Upper lobe of left lung (tissue), 4 donors: ENCODE measurements at regions not wholly inside any gene's neighbourhood (a gene's known extent, or its start where the extent isn't known, plus 50 kb on each side); places are given as distances from the start of the nearest gene placed in this dataset.

Source experiments
- CTCF ChIP-seq, 6 experiments: fragments of 450-650 bp in 4 of 6; fragments of 200-600 bp in 2 of 6; sonication (generic) in 2 of 6; IDR thresholded peaks; one replicate each; pipeline ENCODE4 v1.5.1; 2016 to 2019; ENCODE audit warnings: antibody characterized with exemption in 6 of 6
- POLR2A ChIP-seq, 4 donors: fragments of 450-650 bp; IDR thresholded peaks; one replicate each; pipeline ENCODE4 v1.5.1; 2016 to 2017; ENCODE audit warnings: antibody characterized with exemption in 4 of 4, mild to moderate bottlenecking in 2 of 4

- TF ChIP-seq POLR2A (IDR thresholded peaks at IDR 0.05) (no peak), CTCF (IDR thresholded peaks at IDR 0.05) (no peak)
These were observed 53.8 kb upstream of the CLEC14A start for GRCh38 chr14:38309522-38310277.
